GM19452 (cell line): ENCODE measurements at regions not wholly inside any gene's neighbourhood (a gene's known extent, or its start where the extent isn't known, plus 50 kb on each side); places are given as distances from the start of the nearest gene placed in this dataset.
"Not testable (repeated sequence)": the region's sequence is repeated elsewhere in the genome, so short reads cannot be mapped to it uniquely, and the experiment has no call there.

Experiments used
- ATAC-seq: cut with Tn5 transposase; IDR thresholded peaks from one replicate; pipeline ENCODE4 v1.9.1; 2021; ENCODE audit not compliant: unreplicated experiment

DNA sequence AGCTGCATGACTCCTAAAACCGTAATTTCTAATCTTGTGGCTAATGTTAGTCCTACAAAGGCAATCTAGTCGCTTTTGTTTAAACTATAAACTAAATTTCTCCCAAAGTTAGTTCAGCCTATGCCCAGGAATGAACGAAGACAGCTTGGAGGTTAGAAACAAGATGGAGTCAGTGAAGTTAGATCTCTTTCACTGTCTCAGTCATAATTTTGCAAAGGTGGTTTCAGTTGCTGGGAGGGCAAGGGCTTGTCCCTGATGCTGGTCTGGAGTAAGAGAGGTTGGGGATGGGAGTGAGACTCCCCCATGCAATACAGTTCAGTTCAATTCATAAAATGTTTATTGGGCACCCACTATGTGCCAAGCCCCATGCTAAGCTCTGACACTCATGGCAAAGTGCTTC, 362.1 kb downstream of the TYW1 start:
- not testable (repeated sequence) for ATAC-seq

DNA sequence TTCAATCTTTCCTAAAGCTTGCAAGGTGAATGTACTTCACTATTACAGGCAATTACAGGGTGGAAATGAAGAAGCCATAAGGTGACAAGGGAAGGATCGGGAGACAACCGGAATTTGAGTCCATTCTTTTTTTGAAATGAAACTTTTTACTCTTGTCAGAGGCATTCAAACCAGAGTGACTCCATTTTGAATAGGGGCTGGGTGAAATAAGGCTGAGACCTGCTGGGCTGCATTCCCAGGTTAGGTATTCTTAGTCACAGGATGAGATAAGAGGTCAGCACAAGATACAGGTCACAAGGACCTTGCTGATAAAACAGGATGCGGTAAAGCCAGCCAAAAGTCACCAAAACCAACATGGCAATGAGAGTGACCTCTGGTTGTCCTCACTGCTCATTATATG, 363.3 kb downstream of the TYW1 start:
- ATAC-seq = no peak

DNA sequence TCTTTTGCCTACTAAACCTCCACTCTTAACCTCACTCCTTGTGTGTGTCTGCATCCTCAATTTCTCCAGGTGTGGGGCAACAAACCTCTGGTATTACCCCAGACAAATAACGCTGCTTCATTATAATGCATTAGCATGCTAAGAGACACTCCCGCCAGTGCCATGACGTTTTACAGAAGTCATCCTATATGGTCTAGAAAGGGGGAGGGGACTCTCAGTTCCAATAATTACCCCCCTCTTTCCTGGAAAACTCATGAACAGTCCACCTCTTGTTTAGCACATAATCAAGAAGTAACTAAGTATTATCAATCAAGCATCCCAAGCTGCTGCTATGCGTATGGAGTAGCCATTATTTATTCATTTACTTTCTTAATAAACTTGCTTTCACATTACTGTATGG, 364.5 kb downstream of the TYW1 start:
- no peak for ATAC-seq

DNA sequence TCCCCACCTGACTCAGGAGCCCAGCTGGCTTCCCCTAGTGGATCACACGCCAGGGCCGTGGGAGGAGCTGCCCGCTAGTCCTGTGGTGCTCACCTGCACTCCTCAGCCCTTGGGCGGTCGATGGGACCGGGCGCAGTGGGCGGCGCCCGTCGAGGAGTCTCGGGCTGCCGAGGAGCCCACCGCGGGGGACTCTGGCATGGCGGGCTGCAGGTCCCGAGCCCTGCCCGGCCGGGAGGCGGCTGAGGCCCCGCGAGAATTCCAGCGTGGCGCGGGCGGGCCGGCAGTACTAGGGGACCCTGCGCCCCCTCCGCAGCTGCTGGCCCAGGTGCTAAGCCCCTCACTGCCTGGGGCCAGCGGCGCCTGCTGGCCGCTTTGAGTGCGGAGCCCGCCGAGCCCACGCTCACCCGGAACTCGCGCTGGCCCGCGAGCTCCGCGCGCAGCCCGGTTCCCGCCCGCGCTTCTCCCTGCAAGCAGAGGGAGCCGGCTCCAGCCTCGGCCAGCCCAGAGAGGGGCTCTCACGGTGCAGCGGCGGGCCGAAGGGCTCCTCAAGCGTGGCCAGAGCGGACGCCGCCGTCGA, 367.9 kb downstream of the TYW1 start:
- ATAC-seq = no peak

DNA sequence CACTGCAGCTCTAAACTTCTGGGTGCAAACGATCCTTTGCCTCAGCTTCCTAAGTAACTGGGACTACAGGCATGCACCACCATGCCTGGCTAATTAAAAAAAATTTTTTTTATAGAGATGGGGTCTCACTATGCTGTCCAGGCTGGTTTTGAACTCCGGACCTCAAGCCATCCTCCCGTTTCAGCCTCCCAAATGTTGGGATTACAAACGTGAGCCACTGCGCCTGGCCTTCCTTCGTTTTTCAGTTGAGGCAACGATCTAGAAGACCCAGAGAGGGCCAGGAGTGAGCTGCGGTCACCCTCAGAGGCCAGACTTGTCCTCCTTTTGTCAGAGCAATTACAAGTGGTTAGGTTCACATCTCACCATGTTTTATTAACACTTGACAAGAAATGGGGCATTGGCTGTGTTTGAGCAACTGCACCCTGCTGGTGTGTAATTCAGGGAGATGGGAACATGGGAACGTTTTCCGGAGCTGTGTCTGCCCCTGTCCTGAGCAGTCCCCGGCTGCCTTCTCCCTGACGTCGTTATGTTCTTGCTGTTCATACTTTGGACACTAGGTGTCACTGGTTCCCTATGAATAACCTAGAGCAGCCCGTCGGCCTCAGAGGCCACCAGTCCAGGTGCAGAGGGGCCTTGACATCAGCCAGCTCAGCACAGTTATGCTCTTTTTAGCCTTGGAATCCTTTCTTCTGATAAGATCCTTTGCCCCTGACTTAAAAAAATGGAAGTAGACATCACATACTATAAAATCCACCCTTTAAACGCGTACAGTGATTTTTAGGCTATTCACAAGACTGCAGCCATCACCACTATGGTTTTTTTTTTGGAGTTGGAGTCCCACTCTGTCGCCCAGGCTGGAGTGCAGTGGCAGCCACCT, 375.0 kb downstream of the TYW1 start:
- peak; percentile 93 for ATAC-seq

DNA sequence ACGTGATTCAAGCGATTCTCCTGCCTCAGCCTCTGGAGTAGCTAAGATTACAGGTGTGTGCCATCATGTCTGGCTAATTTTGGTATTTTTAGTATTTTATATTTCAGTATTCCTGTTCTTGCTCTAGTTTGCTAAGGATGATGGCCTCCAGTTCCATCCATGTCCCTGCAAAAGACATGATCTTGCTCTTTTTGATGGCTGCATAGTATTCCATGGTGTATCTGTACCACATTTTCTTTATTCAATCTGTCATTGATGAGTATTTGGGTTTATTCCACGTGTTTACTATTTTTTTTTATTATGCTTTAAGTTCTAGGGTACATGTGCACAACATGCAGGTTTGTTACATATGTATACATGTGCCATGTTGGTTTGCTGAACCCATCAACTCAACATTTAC, 376.8 kb downstream of the TYW1 start:
- ATAC-seq = not testable (repeated sequence)

DNA sequence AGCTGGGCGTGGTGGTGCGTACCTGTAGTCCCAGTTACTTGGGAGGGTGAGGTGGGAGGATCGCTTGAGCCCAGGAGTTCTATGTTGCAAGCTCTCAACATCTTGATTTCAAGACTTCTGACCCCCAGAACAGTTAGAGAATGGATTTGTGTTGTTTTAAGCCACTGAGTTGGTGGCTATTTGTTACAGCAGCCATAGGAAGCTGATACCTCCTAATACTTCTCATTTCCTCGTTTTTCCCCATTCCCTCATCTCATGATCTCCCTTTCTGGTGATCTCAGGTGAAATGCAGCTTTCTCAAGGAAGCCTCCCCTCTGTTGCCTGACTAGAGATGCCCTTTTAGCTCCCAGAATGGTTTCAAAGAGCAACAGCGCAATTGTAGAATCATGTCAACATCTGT, 378.8 kb downstream of the TYW1 start:
- no peak for ATAC-seq

DNA sequence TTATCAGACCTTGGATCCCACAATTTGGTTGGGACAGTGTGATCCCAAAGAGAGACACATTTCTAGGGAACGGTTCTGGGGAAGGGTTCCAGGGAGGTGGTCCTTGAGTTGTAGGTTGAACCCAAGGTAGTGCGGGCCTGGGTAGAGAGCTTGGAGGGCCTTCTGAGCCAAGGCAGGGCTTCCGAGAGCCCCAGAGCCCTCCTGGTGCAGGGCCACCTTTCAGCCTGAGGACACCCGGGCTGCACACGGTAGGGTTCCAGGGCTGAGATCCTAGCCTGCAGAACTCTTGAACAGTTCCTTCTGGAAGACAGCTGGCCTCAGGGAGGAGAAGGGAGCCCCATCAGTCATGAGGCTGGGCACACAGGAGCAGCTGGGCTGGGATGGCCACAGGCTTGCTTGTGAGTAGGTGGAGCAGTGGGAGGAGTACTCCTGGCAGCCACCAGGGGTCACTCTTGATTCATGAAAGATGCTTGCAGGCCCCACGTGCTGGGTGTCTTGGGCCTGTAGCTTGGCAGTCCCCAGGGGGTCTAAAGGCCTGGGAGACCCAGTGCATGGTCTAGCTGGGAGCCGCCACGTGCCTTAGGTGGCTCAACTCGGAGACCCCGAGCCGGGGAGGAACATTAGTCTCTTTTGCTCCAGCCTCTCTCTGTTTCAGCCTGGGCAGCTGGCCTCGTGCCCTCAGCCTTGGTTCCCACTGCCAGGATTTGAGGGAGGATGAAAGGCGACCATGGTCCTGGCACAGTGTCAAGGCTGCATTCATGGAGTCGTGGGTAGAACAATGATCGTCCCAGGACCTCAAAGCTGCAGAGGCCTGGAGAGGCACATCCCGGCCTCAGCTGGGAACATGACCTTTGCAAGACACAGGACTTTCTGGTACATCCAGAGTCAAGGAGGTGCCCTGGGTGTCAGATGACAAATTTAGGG, 381.6 kb downstream of the TYW1 start:
- peak; percentile 88 for ATAC-seq

DNA sequence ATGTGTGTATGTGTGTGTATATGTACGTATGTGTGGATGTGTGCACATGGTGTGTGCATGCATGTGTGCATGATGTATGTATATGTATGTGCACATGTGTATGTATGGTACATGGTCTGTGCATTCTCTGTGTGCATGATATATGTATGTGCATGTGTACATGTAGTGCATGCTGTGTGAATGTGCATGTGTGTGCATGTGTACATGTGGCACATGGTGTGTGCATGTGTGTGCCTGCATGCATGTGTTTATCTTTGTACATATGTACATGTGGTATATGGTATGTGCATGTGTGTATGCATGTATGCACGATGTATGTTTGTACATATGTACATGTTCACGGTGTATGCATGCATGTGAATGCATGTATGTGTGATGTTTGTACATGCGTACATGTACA, 383.7 kb downstream of the TYW1 start:
- ATAC-seq = no peak

DNA sequence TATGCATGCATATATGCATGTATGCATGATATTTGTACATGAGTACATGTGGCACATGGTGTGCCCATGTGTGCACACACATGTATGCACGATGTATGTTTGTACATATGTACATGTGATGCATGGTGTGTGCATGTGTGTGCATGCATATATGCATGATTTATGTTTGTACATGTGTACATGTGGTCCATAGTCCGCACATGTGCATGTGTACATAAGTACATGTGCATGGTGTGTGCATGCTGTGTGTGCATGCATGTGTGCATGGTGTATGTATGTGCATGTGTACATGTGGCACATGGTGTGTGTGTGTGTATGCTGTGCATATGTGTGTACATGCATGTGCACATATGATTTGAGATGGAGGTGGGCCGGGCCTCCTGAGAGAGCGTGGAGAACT, 384.2 kb downstream of the TYW1 start:
- ATAC-seq = no peak

DNA sequence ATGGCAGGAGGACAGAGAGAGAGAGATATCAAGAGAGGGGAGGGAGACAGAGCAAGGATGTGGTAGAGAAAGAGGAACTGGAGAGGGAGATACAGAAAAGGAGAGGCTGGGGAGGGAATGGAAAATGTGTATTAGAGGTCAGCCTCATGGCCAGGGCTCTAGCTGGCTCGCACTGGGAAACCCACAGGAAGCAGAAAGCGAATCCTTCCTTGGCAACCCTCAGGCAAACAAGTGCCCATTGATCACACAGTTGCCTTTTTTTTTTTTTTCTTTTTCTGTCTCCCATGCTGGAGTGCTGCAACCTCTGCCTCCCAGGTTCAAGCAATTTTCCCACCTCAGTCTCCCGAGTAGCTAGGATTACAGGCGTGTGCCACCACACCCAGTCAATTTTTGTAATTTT, 391.2 kb downstream of the TYW1 start:
- no peak for ATAC-seq

DNA sequence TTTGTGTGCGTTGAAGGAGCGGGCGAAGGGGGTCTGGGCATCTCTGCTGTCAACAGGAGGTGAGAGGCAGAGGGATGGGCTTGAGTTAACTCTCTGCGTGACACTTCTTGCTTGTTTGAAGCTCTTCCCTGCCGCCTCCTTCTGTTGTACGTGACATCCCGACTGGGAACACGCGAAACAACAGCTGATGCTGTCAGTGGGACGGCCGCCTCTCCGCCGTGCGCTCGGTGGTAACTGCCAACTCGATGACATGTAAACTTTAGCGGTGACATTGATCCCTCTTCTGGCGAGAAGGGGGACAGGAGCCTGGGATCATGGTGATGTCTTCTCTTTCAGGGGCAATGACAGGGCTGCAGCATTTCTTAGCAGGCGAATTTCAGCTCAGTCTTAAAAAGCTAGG, 394.5 kb downstream of the TYW1 start:
- no peak for ATAC-seq

DNA sequence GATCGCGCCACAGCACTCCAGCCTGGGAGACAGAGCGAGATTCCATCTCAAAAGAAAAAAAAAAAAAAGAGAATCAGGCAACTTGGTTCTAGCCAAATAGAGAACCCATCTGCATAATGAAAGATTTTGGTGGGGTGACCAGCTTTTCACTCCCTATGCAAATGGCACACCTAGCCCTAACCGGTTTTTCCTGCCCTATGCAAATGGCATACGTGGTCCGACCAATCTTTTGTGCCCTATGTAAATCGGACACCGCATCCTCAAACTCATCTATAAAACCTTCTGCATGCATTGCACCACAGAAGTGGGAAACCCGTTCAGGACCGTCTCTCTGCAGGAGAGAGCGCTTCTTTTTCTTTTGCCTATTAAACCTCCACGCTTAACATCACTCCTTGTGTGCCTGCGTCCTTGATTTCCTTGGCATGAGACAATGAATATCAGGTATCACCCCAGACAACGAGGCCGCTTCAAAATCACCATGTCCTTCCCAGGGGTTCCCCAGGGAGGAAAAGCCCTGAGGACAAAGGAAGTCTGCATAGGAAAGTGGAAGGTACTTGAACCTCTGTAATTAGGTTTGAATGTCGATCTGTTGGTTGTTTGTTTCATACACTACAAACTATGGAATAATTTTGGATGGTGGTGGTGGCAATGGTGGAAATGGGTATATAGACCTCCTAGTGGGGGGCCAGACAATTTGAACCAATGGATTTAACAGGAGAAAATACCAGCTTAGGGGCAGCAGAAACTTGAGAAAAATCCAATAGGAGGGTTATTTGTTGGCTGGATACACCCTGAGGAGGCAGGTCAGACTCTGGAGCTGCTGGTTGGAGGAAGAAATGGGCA, 396.2 kb downstream of the TYW1 start:
- no peak for ATAC-seq

DNA sequence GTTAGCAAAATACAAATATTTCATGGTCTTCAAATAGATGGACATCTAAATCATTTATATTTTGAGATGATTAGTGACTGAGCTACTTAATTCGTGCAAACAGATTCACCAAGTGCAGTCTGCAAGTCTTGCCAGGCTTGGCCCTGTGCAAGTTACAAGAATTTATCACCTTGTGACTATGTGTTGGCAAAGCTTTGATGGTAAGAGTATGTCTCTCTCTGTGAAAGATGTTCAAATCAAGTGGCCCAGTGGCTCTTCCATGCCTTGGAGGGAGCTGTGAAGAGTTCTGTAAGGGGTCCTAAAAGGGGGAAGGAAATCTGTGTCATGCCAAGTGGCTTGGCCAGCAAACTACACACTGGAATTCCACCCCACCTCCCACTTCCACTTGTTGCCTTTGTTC, 397.3 kb downstream of the TYW1 start:
- no peak for ATAC-seq

DNA sequence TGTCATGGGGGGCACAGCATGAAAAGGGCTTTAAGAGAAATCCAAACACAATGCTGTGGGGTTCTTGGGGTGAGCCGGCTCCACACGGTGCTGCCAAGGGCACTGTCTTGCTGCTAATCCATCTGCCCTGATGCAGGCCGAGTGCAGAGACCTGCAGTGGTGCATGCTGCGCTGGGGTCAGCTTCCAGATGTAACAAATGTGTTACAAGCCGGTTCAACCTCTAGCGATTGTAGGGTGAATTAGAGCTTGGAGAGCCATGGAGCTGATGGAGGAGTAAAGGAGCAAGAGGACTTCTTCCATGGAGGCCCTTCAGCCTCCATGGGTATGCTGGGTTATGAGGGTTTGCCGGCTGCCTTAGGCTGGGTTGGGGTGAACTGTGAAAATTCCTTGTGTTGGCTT, 402.3 kb downstream of the TYW1 start:
- ATAC-seq = no peak

DNA sequence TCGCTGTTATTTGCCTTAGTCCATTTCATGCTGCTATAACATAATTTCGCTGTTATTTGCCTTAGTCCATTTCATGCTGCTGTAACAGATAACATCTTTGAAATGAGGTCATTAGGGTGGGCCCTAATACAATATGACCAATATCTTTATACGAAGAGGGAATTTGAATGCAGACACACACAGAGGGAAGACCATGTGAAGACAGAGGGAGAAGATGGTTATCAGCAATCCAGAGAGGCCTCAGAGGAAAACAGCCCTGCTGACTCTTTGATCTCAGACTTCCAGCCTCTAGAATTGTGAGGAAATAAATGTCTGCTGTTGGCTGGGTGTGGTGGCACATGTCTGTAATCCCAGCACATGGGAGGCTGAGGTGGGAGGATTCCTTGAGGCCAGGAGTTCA, 404.9 kb downstream of the TYW1 start:
- no peak for ATAC-seq

DNA sequence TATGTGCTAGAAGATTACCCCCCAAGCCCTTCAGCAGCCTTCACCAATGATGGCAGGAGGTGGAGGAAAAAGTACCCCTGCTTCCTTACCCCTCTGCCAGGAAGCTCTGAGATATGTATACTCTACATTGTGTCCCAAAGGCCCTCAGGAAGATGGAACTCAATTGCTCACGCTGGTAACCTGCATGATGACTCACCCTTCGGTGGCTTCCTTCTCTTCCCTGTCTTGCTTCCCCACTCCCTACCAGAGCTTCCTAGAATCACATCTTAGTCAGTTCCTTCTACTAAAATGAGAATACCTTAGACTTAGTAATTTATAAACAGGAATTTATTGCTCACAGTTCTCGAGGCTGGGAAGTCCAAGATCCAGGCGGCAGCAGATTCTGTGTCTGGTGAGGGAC, 405.6 kb downstream of the TYW1 start:
- ATAC-seq = no peak

DNA sequence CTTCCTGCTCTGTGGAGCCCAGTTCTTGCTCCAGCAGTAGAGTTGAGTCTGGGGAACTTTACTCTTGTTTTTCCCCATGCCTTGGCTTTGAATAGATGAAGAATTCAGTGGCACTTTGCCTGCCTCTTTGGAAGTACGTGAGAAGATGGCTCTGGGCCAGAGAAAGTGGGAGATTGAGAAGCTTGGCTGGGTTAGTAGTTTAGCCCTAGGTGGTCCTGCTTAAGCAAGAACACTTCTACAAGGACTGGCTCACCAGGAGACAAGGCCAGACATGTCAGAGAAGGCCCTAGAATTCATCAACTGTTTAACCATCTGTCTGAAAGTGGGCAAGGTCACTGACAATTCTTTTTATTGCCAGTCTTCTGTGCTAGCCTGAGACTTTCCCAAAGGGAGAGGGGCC, 410.3 kb downstream of the TYW1 start:
- no peak for ATAC-seq

DNA sequence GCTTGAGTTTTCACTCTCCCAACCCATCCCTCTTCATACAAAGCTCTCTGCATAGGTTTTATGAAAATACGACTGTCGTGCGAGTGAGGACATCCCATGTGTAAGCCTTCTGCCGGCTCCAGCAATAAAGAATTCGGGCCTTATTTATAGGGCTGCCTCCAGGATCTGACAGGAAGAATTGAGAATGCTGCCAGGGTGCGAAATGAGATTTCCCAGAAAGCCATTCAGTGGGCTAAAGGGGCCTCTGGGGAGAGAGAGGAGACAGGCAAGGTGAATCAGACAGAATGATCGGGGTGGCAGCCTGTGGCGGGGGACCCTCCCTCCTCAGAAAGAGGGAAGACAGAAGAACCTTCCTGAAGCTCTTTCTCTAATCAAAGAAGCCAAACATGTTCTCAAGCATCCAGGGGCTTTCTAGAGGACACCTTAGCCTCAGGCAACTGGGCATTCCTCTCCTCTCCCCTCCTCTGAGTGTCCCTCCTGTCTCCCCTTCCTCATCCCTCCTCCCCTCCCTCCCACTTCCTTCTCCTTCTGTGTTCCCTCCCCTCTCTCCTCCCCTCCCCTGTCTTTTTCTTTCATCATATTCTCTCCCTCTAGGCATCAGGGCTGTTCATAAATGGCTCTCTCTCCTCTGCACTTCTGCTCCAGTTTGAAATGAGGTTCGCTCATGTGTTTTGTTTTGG, 410.9 kb downstream of the TYW1 start:
- ATAC-seq = no peak

DNA sequence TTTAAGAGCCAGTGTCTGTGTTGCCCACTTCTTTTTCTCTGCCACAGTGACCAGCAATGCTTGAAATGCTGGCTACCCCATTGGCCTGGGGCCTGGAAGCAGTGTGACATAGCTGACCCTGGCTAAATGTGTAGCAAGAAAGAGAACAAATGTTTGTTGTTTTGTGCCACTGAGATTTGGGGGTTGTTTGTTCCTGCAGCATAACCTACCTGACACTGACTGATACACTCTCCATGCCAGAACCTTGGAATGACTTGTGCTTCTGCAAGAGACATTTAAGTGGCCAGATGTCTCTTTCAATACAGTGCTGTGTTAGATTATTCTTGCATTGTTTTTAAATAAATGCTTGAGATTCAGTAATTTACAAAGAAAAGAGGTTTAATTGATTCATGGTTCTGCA, 411.5 kb downstream of the TYW1 start:
- ATAC-seq = no peak
